ENCODE measurements at regions not wholly inside any gene's neighbourhood (a gene's known extent, or its start where the extent isn't known, plus 50 kb on each side); places are given as distances from the start of the nearest gene placed in this dataset.

GRCh38 chr15:37679627-37680026 is 254.8 kb upstream of the TMCO5A start:
- DNase-seq (ENCODE audit: insufficient read length, low spot score): no peak
- no peak for FAIRE-seq

- no peak for DNase-seq (ENCODE audit: insufficient read length, low spot score)
- FAIRE-seq: no peak
These were observed 252.1 kb upstream of the TMCO5A start for GRCh38 chr15:37682304-37682703.

GRCh38 chr15:37691911-37692310 is 242.5 kb upstream of the TMCO5A start:
- FAIRE-seq (no peak), DNase-seq (ENCODE audit: insufficient read length, low spot score) (no peak)

- DNase-seq (ENCODE audit: insufficient read length, low spot score): no peak
- no peak for FAIRE-seq
These were observed 240.5 kb upstream of the TMCO5A start for GRCh38 chr15:37693926-37694325.

- DNase-seq (ENCODE audit: insufficient read length, low spot score) (no peak), FAIRE-seq (no peak)
These were observed 238.7 kb upstream of the TMCO5A start for GRCh38 chr15:37695719-37696118.

- FAIRE-seq (no peak), DNase-seq (ENCODE audit: insufficient read length, low spot score) (no peak)
These were observed 235.8 kb upstream of the TMCO5A start for GRCh38 chr15:37698679-37699078.

GRCh38 chr15:37701230-37701629 is 233.2 kb upstream of the TMCO5A start:
- no peak for DNase-seq (ENCODE audit: insufficient read length, low spot score)
- FAIRE-seq: no peak

GRCh38 chr15:37709669-37710068 is 224.8 kb upstream of the TMCO5A start:
- DNase-seq (ENCODE audit: insufficient read length, low spot score) (no peak), FAIRE-seq (no peak)

- FAIRE-seq: no peak
- no peak for DNase-seq (ENCODE audit: insufficient read length, low spot score)
These were observed 219.3 kb upstream of the TMCO5A start for GRCh38 chr15:37715101-37715500.

- DNase-seq (ENCODE audit: insufficient read length, low spot score): no peak
- FAIRE-seq: no peak
These were observed 214.2 kb upstream of the TMCO5A start for GRCh38 chr15:37720267-37720666.

GRCh38 chr15:37731146-37731746 is 203.2 kb upstream of the TMCO5A start:
- DNase-seq (ENCODE audit: insufficient read length, low spot score) (no peak), FAIRE-seq (no peak)

GRCh38 chr15:37733628-37734027 is 200.8 kb upstream of the TMCO5A start:
- DNase-seq (ENCODE audit: insufficient read length, low spot score): no peak
- FAIRE-seq: no peak

GRCh38 chr15:37740623-37741141 is 193.8 kb upstream of the TMCO5A start:
- FAIRE-seq: no peak
- DNase-seq (ENCODE audit: insufficient read length, low spot score): no peak

GRCh38 chr15:37743826-37744225 is 190.6 kb upstream of the TMCO5A start:
- DNase-seq (ENCODE audit: insufficient read length, low spot score) (no peak), FAIRE-seq (no peak)

GRCh38 chr15:37744521-37744920 is 189.9 kb upstream of the TMCO5A start:
- DNase-seq (ENCODE audit: insufficient read length, low spot score) (no peak), FAIRE-seq (no peak)

- FAIRE-seq: no peak
- no peak for DNase-seq (ENCODE audit: insufficient read length, low spot score)
These were observed 183.0 kb upstream of the TMCO5A start for GRCh38 chr15:37751401-37751800.

GRCh38 chr15:37756407-37756806 is 178.0 kb upstream of the TMCO5A start:
- FAIRE-seq: no peak
- DNase-seq (ENCODE audit: insufficient read length, low spot score): no peak

GRCh38 chr15:37758412-37758811 is 176.0 kb upstream of the TMCO5A start:
- FAIRE-seq (no peak), DNase-seq (ENCODE audit: insufficient read length, low spot score) (no peak)

- DNase-seq (ENCODE audit: insufficient read length, low spot score): peak; percentile 15
- FAIRE-seq: no peak
These were observed 169.7 kb upstream of the TMCO5A start for GRCh38 chr15:37764733-37765191.

GRCh38 chr15:37765786-37766185 is 168.7 kb upstream of the TMCO5A start:
- no peak for FAIRE-seq
- DNase-seq (ENCODE audit: insufficient read length, low spot score): no peak

- FAIRE-seq (no peak), DNase-seq (ENCODE audit: insufficient read length, low spot score) (no peak)
These were observed 166.5 kb upstream of the TMCO5A start for GRCh38 chr15:37767841-37768455.

- DNase-seq (ENCODE audit: insufficient read length, low spot score) (no peak), FAIRE-seq (no peak)
These were observed 163.0 kb upstream of the TMCO5A start for GRCh38 chr15:37771465-37771864.
